Mesothelial cell of epicardium (in vitro differentiated cells): ENCODE measurements at regions not wholly inside any gene's neighbourhood (a gene's known extent, or its start where the extent isn't known, plus 50 kb on each side); places are given as distances from the start of the nearest gene placed in this dataset.

ENCODE experiments used
- DNase-seq, 2 experiments: peaks; one replicate each; pipeline ENCODE4 v3.0.0; 2021; ENCODE audit warnings: low spot score in 2 of 2; ENCODE audit not compliant: unreplicated experiment in 2 of 2
- H3K27ac Mint-ChIP-seq: 2 replicates; pipeline ENCODE4 v1.8.0; 2021; ENCODE audit warnings: mixed read lengths
- H3K27me3 Mint-ChIP-seq: 2 replicates; pipeline ENCODE4 v1.8.0; 2021; ENCODE audit warnings: low read depth, mixed read lengths
- H3K36me3 Mint-ChIP-seq: 2 replicates; pipeline ENCODE4 v1.8.0; 2021; ENCODE audit warnings: mixed read lengths
- H3K4me1 Mint-ChIP-seq: 2 replicates; pipeline ENCODE4 v1.8.0; 2021; ENCODE audit warnings: mixed read lengths
- H3K4me3 Mint-ChIP-seq: 2 replicates; pipeline ENCODE4 v1.8.0; 2021; ENCODE audit warnings: mild to moderate bottlenecking, moderate library complexity, mixed read lengths
- H3K9me3 Mint-ChIP-seq: 2 replicates; pipeline ENCODE4 v1.8.0; 2021; ENCODE audit warnings: mixed read lengths
- TF ChIP-seq, protein P1 (sequence below): fragments of 200-600 bp; sonication (generic); IDR thresholded peaks from one replicate; pipeline ENCODE4 v1.5.0; 2021; ENCODE audit warnings: antibody characterized with exemption; ENCODE audit not compliant: unreplicated experiment

DNA sequence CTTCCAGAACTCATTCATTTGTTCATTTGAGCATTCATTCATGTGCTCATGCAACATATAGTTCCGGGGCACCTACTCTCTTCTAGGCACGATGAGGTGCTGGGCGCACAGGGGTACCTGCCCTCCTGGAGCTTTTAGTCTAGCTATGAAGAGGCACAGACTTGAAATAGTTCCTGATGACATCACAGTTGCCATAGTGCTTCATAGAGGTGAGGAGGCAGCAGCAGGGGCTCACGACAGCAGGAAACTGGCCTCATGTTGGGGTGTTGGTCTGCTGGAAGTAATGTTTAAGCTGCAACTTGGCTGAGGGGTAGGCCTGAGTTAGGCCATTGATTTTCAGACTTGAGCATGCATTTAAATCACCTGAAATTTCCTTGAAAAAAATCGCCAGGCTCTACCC is 195.5 kb downstream of the PHETA1 start:
- no peaks in the 10 kb centered on the region for H3K9me3 Mint-ChIP-seq
- no peaks in the 10 kb centered on the region for H3K36me3 Mint-ChIP-seq
- H3K27me3 Mint-ChIP-seq: peaks cover 31% of the 10 kb centered on the region
- TF ChIP-seq, protein P1, sequence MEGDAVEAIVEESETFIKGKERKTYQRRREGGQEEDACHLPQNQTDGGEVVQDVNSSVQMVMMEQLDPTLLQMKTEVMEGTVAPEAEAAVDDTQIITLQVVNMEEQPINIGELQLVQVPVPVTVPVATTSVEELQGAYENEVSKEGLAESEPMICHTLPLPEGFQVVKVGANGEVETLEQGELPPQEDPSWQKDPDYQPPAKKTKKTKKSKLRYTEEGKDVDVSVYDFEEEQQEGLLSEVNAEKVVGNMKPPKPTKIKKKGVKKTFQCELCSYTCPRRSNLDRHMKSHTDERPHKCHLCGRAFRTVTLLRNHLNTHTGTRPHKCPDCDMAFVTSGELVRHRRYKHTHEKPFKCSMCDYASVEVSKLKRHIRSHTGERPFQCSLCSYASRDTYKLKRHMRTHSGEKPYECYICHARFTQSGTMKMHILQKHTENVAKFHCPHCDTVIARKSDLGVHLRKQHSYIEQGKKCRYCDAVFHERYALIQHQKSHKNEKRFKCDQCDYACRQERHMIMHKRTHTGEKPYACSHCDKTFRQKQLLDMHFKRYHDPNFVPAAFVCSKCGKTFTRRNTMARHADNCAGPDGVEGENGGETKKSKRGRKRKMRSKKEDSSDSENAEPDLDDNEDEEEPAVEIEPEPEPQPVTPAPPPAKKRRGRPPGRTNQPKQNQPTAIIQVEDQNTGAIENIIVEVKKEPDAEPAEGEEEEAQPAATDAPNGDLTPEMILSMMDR: no peak
- DNase-seq: no peak
- H3K4me3 Mint-ChIP-seq: no peak overlapping the region
- peaks cover 53% of the 10 kb centered on the region for H3K4me1 Mint-ChIP-seq
- no peak overlapping the region for H3K27ac Mint-ChIP-seq

DNA sequence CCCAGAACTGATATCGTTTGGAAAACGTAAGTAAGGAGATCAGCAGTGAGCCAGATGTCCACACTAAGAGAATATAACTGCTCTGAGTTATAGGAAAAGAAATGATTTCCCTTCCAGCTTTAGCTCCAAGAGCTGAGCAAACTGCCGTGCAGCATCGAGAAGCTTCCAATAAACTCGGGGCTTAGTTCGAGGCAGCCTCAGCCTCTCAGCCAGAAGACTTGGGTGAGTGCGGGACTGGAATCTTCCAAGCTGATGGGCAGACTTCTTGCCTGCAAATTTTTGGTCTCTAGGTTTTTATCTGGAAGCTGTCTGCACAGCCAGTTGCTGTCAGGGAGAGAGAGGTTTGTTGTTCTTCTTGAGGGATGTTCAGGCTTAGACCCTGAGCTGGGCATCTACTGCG is 196.1 kb downstream of the PHETA1 start:
- DNase-seq: no peak
- no peaks in the 10 kb centered on the region for H3K9me3 Mint-ChIP-seq
- peak overlapping the region; percentile 22 for H3K27ac Mint-ChIP-seq
- H3K27me3 Mint-ChIP-seq: peaks cover 33% of the 10 kb centered on the region
- TF ChIP-seq, protein P1: no peak
- H3K4me1 Mint-ChIP-seq: peaks cover 51% of the 10 kb centered on the region
- no peaks in the 10 kb centered on the region for H3K36me3 Mint-ChIP-seq
- no peak overlapping the region for H3K4me3 Mint-ChIP-seq

DNA sequence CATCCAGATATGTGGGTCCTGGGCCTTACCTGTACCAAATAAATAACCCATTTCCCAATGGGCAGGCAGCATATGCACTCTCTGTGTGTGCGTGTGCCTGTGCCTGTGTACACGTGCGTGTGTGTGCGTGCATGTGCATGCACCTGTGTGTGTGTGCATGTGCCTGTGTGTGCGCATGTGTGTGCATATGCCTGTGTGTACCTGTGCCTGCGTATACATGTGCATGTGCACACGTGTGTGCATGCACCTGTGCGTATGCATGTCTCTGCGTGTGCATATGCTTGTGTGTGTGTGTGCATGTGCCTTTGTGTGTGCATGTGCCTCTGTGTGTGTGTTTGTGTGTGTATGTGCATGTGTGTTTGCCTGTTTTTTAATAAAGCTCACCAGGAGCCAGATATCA is 197.1 kb downstream of the PHETA1 start:
- peaks cover 46% of the 10 kb centered on the region for H3K4me1 Mint-ChIP-seq
- TF ChIP-seq, protein P1: no peak
- no peak overlapping the region for H3K27ac Mint-ChIP-seq
- no peak for DNase-seq
- no peaks in the 10 kb centered on the region for H3K36me3 Mint-ChIP-seq
- peaks cover 38% of the 10 kb centered on the region for H3K27me3 Mint-ChIP-seq
- H3K9me3 Mint-ChIP-seq: no peaks in the 10 kb centered on the region
- no peak overlapping the region for H3K4me3 Mint-ChIP-seq

DNA sequence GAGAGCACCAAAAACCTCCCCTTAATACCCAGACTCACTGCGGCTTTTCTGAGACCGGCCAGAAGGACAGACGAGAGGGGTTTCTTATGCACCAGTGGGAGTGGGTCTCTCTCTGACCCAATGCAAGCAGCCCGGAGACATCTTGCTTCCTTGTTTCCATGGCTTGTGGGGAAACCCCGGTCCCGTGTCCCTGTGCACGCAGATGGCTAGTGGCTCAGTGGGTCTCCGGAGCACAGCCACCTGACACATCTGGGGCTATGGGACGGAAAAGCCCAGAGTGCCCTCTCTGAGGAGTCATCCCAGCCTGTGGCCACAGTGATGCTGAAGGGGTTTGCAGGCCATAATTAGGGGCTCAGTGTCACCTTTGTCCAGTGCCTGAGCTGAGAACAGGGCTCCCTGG is 197.6 kb downstream of the PHETA1 start:
- Mint-ChIP-seq H3K36me3 (no peaks in the 10 kb centered on the region), H3K9me3 (no peaks in the 10 kb centered on the region), H3K27ac (no peak overlapping the region), H3K4me1 (peaks cover 43% of the 10 kb centered on the region), H3K4me3 (no peak overlapping the region), H3K27me3 (peaks cover 40% of the 10 kb centered on the region)
- TF ChIP-seq, protein P1: no peak
- no peak for DNase-seq

DNA sequence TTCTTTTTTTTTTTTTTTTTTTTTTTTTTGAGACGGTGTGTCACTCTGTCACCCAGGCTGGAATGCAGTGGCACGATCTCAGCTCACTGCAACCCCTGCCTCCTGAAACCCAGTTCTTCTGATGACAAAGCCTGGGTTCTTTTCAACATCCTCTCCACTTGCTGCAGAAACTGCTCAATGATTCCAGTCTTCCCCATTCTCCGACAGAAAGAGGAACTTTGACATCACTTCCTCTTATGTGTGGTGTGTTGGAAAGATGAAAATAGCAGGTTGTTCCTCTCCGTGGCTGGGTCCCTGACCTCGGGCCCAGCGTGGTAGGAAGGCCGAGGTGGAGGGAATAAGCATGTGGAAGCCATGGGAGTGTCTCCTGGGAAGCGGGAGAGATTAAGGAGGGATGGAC is 198.4 kb downstream of the PHETA1 start:
- Mint-ChIP-seq H3K36me3 (no peaks in the 10 kb centered on the region), H3K4me1 (peaks cover 36% of the 10 kb centered on the region), H3K9me3 (no peaks in the 10 kb centered on the region), H3K4me3 (no peak overlapping the region), H3K27me3 (peaks cover 42% of the 10 kb centered on the region), H3K27ac (no peak overlapping the region)
- TF ChIP-seq, protein P1: no peak
- no peak for DNase-seq

DNA sequence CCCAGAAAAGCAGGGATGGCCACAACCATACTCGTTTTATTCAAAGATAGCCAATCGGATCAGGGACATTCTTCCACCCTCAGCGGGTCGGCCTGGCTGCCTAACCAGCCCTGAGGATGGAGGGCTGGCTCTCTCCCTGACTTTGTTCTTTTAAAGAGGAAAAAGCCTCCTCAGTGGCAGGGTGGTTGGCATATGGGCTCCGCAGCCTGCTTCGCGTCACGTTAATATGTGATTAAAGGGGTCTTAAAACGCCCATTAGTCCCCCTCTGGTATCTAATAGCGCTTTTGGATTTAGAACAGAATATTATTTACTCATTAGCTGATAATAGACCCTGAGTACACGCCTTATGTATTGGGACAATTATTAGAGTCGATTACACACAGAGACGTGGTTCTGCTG is 199.4 kb downstream of the PHETA1 start:
- DNase-seq: no peak
- Mint-ChIP-seq H3K9me3 (no peaks in the 10 kb centered on the region), H3K27me3 (peaks cover 42% of the 10 kb centered on the region), H3K4me3 (no peak overlapping the region), H3K4me1 (peaks cover 26% of the 10 kb centered on the region), H3K36me3 (no peaks in the 10 kb centered on the region), H3K27ac (no peak overlapping the region)
- TF ChIP-seq, protein P1: no peak
